SK-N-SH (cell line): ENCODE measurements at regions not wholly inside any gene's neighbourhood (a gene's known extent, or its start where the extent isn't known, plus 50 kb on each side); places are given as distances from the start of the nearest gene placed in this dataset.

Experiments used
- CTCF ChIA-PET: fragments of 300-600, 350-600 bp; formaldehyde crosslinking; extraction: SDS; loops from one replicate; lab custom pipeline; 2021; lab: Yijun Ruan, JAX
- POLR2A ChIA-PET: fragments of 350-600 bp; sonication (Branson Sonifier 250); formaldehyde crosslinking; extraction: SDS; loops from one replicate; lab custom pipeline; 2020; ENCODE audit warnings: antibody characterized with exemption, inconsistent platforms; lab: Yijun Ruan, JAX
- DNase-seq: peaks from one replicate; pipeline ENCODE4 v3.0.0; 2012
- H2AFZ ChIP-seq: fragments of 200-600 bp; sonication (generic); 2 replicates; pipeline ENCODE4 v1.8.1; 2016; ENCODE audit warnings: antibody characterized with exemption, mild to moderate bottlenecking, low read depth
- H3F3A ChIP-seq: fragments of 200-600 bp; sonication (generic); replicated peaks from 2 replicates; pipeline ENCODE3; 2016; ENCODE audit warnings: antibody characterized with exemption, mild to moderate bottlenecking; ENCODE audit not compliant: insufficient read depth
- H3K27ac ChIP-seq, 2 experiments: fragments of 200-500 bp in 1 of 2; fragments of 200-600 bp in 1 of 2; sonication (Bioruptor generic) in 1 of 2; sonication (generic), shearing (Covaris generic) in 1 of 2; 2 replicates each; pipeline versions ENCODE4 v1.5.1 to v1.6.1; 2014 to 2016; ENCODE audit warnings: low read depth in 2 of 2, inconsistent platforms in 1 of 2, low read length in 1 of 2, mild to moderate bottlenecking in 1 of 2, mixed read lengths in 1 of 2
- H3K27me3 ChIP-seq: fragments of 200-600 bp; sonication (generic), shearing (Covaris generic); 2 replicates; pipeline ENCODE4 v1.6.1; 2016; ENCODE audit warnings: mixed run types; ENCODE audit not compliant: insufficient read depth
- H3K36me3 ChIP-seq, 2 experiments: fragments of 200-500 bp in 1 of 2; fragments of 200-600 bp in 1 of 2; sonication (Bioruptor generic) in 1 of 2; sonication (generic) in 1 of 2; replicated peaks in 1 of 2; 2 replicates each; pipeline versions ENCODE3 to v1.5.1; 2014 to 2016; ENCODE audit warnings: low read length in 1 of 2, mild to moderate bottlenecking in 1 of 2; ENCODE audit not compliant: insufficient read depth in 2 of 2, control insufficient read depth in 1 of 2
- H3K4me1 ChIP-seq, 2 experiments: fragments of 200-500 bp in 1 of 2; fragments of 200-600 bp in 1 of 2; sonication (Bioruptor generic) in 1 of 2; sonication (generic), shearing (Covaris generic) in 1 of 2; 2 replicates each; pipeline versions ENCODE4 v1.5.1 to v1.6.1; 2014 to 2016; ENCODE audit warnings: low read depth in 1 of 2, low read length in 1 of 2, mixed run types in 1 of 2; ENCODE audit not compliant: insufficient read depth in 2 of 2, control insufficient read depth in 1 of 2
- H3K4me2 ChIP-seq: fragments of 200-600 bp; sonication (generic), shearing (Covaris generic); 2 replicates; pipeline ENCODE4 v1.6.1; 2017; ENCODE audit warnings: mixed run types
- H3K4me3 ChIP-seq, 2 experiments: fragments of 200-500 bp in 1 of 2; fragments of 200-600 bp in 1 of 2; sonication (Bioruptor generic) in 1 of 2; sonication (generic), shearing (Covaris generic) in 1 of 2; 2 replicates each; pipeline versions ENCODE4 v1.5.1 to v1.8.1; 2014 to 2016; ENCODE audit warnings: low read depth in 2 of 2, inconsistent platforms in 1 of 2, low read length in 1 of 2, mild to moderate bottlenecking in 1 of 2, mixed read lengths in 1 of 2, moderate library complexity in 1 of 2
- H3K79me2 ChIP-seq: fragments of 200-600 bp; sonication (generic); 2 replicates; pipeline ENCODE4 v1.8.1; 2017; ENCODE audit warnings: mild to moderate bottlenecking; ENCODE audit not compliant: insufficient read depth
- H3K9ac ChIP-seq: fragments of 200-600 bp; sonication (generic); 2 replicates; pipeline ENCODE4 v1.6.1; 2017; ENCODE audit warnings: mixed run types
- H3K9me2 ChIP-seq: fragments of 200-600 bp; sonication (generic); 2 replicates; pipeline ENCODE4 v1.6.1; 2017; ENCODE audit warnings: mixed run types
- H3K9me3 ChIP-seq: fragments of 200-600 bp; sonication (generic); 2 replicates; pipeline ENCODE4 v1.6.1; 2017; ENCODE audit warnings: mixed run types, mild to moderate bottlenecking, moderate library complexity
- H4K20me1 ChIP-seq: fragments of 200-600 bp; sonication (generic); 2 replicates; pipeline ENCODE4 v1.6.1; 2017; ENCODE audit warnings: mild to moderate bottlenecking, mixed run types; ENCODE audit not compliant: insufficient read depth
- GABPA ChIP-seq: IDR thresholded peaks from 2 replicates; pipeline ENCODE4 v1.4.0; 2012; ENCODE audit warnings: low read depth, mild to moderate bottlenecking
- GATA2 ChIP-seq: sonication (generic); formaldehyde crosslinking; IDR thresholded peaks from 2 replicates; pipeline ENCODE4 v1.5.0; 2020; ENCODE audit warnings: mild to moderate bottlenecking, missing genetic modification reagents
- IRF3 ChIP-seq: fragments of 150-350 bp; IDR thresholded peaks from 2 replicates; pipeline ENCODE4 v1.6.1; 2016; ENCODE audit warnings: mild to moderate bottlenecking, low read depth, low read length
- MXI1 ChIP-seq: IDR thresholded peaks from 2 replicates; pipeline ENCODE4 v1.6.1; 2012; ENCODE audit warnings: mild to moderate bottlenecking, low read depth, low read length, improper control_type of control experiment
- RCOR1 ChIP-seq: fragments of 150-350 bp; IDR thresholded peaks from 2 replicates; pipeline ENCODE4 v1.6.1; 2017; ENCODE audit warnings: antibody characterized with exemption, low read length
- REST ChIP-seq: IDR thresholded peaks from 2 replicates; pipeline ENCODE4 v1.6.1; 2012; ENCODE audit warnings: mild to moderate bottlenecking, low read depth, low read length, moderate library complexity
- SIN3A ChIP-seq: IDR thresholded peaks from 2 replicates; pipeline ENCODE4 v1.6.1; 2012; ENCODE audit warnings: low read depth, mild to moderate bottlenecking, low read length, moderate library complexity, borderline replicate concordance
- TAF1 ChIP-seq: IDR thresholded peaks from 2 replicates; pipeline ENCODE4 v1.6.1; 2012; ENCODE audit warnings: low read depth, mild to moderate bottlenecking, low read length, moderate library complexity, borderline replicate concordance
- USF2 ChIP-seq: fragments of 150-350 bp; IDR thresholded peaks from 2 replicates; pipeline ENCODE4 v1.6.1; 2017; ENCODE audit warnings: antibody characterized with exemption, low read length, low read depth, borderline replicate concordance
- WGBS: methylation state at CpG from one replicate; pipeline ENCODE4 v1.1.6; 2017; ENCODE audit warnings: low lambda C conversion rate; 5-methylcytosine and 5-hydroxymethylcytosine counted together

GRCh38 chr6:87869064-87869905 lies 167.3 kb upstream of the AKIRIN2 start:
- CTCF ChIA-PET = no interaction called here
- H3K9ac ChIP-seq = no peak overlapping the region
- no peaks in the 10 kb centered on the region for H3K4me1 ChIP-seq
- H3K9me2 ChIP-seq = no peaks in the 10 kb centered on the region
- POLR2A ChIA-PET = no interaction called here
- no peak overlapping the region for H2AFZ ChIP-seq
- H3F3A ChIP-seq = no peaks in the 10 kb centered on the region
- H3K27me3 ChIP-seq = no peaks in the 10 kb centered on the region
- H3K79me2 ChIP-seq = no peaks in the 10 kb centered on the region
- H3K4me2 ChIP-seq = no peak overlapping the region
- TF ChIP-seq GATA2 (CRISPR knock-in tag) = no peak
- no peak for TF ChIP-seq USF2
- TF ChIP-seq IRF3 = no peak
- no peak for TF ChIP-seq SIN3A
- no peak for TF ChIP-seq TAF1
- TF ChIP-seq RCOR1 = no peak
- no peak for TF ChIP-seq GABPA
- TF ChIP-seq MXI1 = no peak
- TF ChIP-seq REST = no peak
- no peaks in the 10 kb centered on the region for H3K9me3 ChIP-seq
- no peaks in the 10 kb centered on the region for H4K20me1 ChIP-seq
- no peak overlapping the region for H3K4me3 ChIP-seq
- H3K36me3 ChIP-seq = no peaks in the 10 kb centered on the region
- H3K27ac ChIP-seq = no peak overlapping the region
- WGBS = 43% methylated on average over 7 of the region's 7 CpGs
- no peak for DNase-seq

DNA sequence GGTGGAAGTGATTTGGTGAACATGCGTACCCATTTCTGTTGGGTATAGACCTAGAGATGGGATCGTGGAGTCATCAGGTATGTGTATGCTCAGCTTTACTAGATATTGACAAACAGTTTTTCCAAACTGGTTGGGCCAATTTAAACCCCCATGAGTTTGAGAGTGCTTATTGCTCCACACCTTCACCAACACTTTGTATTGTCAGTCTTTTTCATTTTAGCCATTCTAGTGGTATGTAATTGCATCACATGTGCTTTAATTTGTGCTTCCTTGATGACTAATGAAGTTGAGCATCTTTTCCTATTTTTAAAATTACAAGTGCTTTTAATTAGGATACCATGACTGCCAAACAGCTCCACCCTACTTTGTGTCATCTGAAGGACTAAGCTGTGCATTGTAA lies 158.9 kb upstream of the AKIRIN2 start:
- 33% methylated on average over 2 of the region's 2 CpGs for WGBS
- Histone ChIP-seq H3K27ac (no peak overlapping the region), H3K4me1 (no peaks in the 10 kb centered on the region), H3K9me3 (no peaks in the 10 kb centered on the region), H3K36me3 (no peaks in the 10 kb centered on the region), H3F3A (no peaks in the 10 kb centered on the region), H3K9ac (no peak overlapping the region), H3K9me2 (no peaks in the 10 kb centered on the region), H3K79me2 (no peaks in the 10 kb centered on the region), H4K20me1 (no peaks in the 10 kb centered on the region), H3K27me3 (no peaks in the 10 kb centered on the region), H3K4me3 (no peak overlapping the region), H2AFZ (no peak overlapping the region), H3K4me2 (no peak overlapping the region)
- DNase-seq = no peak
- POLR2A ChIA-PET = no interaction called here
- TF ChIP-seq IRF3 = no peak
- CTCF ChIA-PET = interaction anchor here (1.1 kb wide), 1 partner anchor 29 kb away, joined by 3 read pairs; no protein-coding TSS in a partner anchor
